ENCODE measurements at regions not wholly inside any gene's neighbourhood (a gene's known extent, or its start where the extent isn't known, plus 50 kb on each side); places are given as distances from the start of the nearest gene placed in this dataset.

- DNase-seq, result no peak
These were observed 75.3 kb upstream of the TRPC3 start for GRCh38 chr4:122027203-122027602.

DNA sequence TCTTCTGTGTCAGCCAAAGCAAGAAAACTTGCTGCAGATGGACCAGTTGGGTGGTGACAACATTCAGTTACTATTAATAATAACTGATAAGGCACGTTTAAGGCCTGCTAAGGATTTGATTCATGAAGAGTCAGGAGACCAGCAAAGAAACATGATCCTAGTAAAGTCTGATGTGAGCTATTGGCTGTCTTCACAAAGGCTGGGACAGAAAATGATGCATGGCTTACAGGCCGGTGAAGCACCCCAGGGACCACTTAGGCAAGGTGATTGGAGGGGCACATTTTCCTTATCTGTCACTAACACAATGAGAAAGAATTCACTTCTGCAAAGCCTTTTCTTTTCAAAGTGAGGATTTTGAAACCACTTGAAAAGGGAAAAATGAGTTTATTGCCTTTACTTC, 65.4 kb upstream of the TRPC3 start:
- DNase-seq, result no peak

- no peak for DNase-seq
These were observed 63.3 kb upstream of the TRPC3 start for GRCh38 chr4:122015203-122015602.

DNA sequence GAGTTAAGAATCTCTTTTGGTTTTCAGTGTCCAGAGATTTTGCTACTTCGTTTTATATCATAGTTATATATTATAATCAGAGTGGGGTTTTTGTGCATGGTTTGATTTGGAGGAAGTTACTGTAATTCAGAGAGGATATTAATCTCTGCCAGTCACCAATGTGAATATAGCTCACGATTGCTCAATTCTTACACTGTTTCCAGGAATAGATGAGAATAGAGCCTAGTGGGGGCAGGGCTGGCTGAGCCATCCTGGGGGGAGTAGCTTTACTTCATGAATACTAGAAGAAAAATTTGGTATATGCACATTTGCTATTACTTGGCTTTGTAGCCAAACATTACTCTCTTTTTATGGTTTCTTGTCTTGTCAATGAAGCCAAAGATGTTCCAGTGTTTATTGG, 60.9 kb upstream of the TRPC3 start:
- DNase-seq, result no peak

GRCh38 chr4:122010610-122011009, 58.8 kb upstream of the TRPC3 start:
- no peak for DNase-seq

DNA sequence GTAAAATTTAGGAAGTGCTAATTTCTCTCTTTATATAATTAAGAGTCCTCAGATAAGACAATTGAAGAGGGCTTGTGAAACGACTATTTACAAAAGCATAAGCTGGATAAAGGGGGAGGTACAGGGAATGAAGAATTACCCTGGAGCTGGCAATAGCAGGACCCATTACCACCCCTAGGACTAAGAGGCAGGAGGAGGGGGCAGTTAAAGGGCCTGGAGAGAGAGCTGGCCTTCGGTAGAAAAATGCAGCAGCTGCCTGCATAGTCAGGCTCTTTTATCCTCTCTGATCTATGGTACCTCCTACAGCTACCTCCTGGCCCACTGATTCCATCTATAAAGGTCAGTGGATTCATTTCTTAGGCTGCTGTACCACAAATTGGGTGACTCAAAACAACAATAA, 57.7 kb upstream of the TRPC3 start:
- no peak for DNase-seq

- no peak for DNase-seq
These were observed 55.2 kb upstream of the TRPC3 start for GRCh38 chr4:122007016-122007415.

- DNase-seq, result no peak
These were observed 53.4 kb upstream of the TRPC3 start for GRCh38 chr4:122005064-122005755.

DNA sequence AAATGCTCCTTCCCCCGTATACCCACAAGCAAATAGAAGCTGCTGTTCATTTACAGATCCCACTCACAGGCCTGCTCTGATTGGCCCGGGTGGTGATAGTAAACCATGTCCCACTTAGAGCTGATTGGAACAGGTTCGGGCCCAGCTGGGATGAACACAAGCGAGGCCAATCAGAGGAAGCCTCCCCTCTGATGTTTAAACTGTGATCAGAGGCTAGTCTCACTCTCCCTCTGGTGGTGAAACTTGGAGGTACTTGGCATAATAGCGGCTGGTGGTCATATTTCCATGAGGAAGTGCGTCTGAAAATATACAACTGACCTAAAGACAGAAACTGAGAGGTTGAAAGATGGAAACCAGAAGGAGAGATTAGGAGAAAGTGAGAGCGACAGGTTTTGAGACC, 51.5 kb upstream of the TRPC3 start:
- peak; percentile 32 to 37 for DNase-seq
